ENCODE measurements at regions not wholly inside any gene's neighbourhood (a gene's known extent, or its start where the extent isn't known, plus 50 kb on each side); places are given as distances from the start of the nearest gene placed in this dataset.
A peak's percentile ranks its signal among the peaks of the same experiment; 100 is the strongest.

DNA sequence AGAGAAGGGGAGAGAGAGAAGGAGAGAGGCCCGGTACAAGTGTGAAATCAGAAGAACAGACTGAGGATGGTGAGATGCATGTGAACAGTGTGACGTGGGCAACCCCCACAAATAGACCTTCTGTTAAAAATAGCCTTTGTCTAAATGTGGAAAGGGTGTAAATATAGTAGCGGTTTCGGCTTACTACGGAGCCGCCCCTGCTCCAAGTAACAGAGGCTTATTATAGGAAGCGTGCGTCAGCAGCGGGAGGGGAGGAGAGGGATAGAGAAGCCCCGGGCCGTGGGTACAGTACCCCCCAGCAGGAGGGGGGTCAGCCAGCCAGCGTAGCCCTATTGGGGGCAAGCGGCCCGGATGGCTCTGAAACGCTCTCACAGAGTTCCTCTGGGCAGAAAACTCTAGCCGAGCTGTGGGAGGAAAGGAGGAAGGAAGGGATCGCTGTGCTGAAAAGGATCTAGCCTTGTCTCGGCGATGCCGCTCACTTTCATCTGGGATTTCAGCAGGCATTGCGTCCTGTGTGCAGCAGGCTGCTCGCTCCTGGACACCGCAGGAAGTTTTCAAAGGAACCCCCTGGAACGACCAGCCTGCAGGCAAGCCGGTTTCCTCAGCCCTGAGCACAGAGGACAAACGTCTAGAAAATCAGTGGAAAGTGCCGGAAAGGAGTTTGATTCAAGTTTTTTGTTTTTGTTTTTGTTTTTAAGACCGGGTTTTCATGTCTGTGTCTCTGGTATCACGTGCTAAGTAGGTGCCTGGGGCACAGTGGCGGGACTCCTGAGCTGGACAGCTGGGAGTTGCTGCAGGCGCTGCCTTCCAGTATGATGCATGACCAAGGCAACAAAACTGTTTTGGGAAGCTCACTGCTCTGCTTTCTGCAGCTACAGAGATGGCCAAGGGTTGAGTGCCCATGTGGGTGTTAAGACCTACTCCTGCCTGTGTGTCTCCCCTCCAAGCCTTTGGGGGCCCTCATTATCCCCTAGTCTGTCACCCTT is 146.6 kb downstream of the SEC61B start:
- Mint-ChIP-seq H3K4me1 (ENCODE audit: low read depth) (peaks cover 55% of the 10 kb centered on the region), H3K36me3 (ENCODE audit: low read depth) (no peaks in the 10 kb centered on the region), H3K27me3 (ENCODE audit: insufficient read depth) (no peaks in the 10 kb centered on the region; the same call in none of the 2 replicates), H3K4me3 (peak overlapping the region; percentile 79), H3K27ac (peak overlapping the region; percentile 81), H3K9me3 (no peaks in the 10 kb centered on the region)
- peak; percentile 67 for DNase-seq
- TF ChIP-seq, protein P1, sequence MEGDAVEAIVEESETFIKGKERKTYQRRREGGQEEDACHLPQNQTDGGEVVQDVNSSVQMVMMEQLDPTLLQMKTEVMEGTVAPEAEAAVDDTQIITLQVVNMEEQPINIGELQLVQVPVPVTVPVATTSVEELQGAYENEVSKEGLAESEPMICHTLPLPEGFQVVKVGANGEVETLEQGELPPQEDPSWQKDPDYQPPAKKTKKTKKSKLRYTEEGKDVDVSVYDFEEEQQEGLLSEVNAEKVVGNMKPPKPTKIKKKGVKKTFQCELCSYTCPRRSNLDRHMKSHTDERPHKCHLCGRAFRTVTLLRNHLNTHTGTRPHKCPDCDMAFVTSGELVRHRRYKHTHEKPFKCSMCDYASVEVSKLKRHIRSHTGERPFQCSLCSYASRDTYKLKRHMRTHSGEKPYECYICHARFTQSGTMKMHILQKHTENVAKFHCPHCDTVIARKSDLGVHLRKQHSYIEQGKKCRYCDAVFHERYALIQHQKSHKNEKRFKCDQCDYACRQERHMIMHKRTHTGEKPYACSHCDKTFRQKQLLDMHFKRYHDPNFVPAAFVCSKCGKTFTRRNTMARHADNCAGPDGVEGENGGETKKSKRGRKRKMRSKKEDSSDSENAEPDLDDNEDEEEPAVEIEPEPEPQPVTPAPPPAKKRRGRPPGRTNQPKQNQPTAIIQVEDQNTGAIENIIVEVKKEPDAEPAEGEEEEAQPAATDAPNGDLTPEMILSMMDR (IDR thresholded peaks at IDR 0.05) = no peak

DNA sequence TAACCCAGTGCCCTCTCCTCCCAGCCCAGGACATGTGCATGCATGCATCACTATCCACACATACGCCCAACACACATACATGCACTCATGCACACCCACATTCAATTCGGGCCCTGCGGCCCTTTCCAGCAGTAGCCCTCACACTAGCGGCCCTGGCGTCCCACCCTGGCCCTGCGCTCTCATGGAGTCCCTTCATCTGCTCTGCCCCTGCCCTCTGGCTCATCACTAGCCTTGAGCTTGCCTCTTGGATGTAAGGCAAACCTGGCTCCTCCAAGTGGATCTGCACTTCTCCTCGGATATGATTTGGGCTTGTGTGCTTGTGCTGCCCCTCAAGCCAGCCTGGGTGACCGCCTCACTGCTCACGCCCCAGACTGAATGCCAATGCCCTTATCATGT is 147.2 kb downstream of the SEC61B start:
- no peaks in the 10 kb centered on the region for H3K36me3 Mint-ChIP-seq (ENCODE audit: low read depth)

DNA sequence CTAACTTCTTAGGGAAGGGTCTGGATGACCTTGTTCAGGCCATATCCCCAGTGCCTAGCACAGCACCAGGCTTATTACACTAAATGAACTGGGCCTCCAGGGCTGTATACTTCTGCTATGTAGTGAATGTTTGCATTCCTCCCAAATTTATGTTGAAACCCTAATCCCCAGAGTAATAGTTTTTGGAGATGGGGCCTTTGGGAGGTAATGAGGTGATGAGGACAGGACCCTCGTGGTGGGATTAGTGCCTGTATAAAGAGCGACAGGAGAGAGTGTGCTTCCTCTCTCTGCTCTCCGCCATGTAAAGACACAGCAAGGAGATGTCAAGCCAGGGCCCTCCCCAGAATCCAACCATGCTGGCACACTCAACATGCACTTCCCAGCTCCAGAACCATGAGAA is 148.3 kb downstream of the SEC61B start:
- Mint-ChIP-seq H3K9me3 (no peaks in the 10 kb centered on the region), H3K27me3 (ENCODE audit: insufficient read depth) (no peaks in the 10 kb centered on the region; the same call in none of the 2 replicates), H3K27ac (no peak overlapping the region), H3K36me3 (ENCODE audit: low read depth) (no peaks in the 10 kb centered on the region), H3K4me3 (no peak overlapping the region), H3K4me1 (ENCODE audit: low read depth) (peaks cover 51% of the 10 kb centered on the region)
- TF ChIP-seq, protein P1 (IDR thresholded peaks at IDR 0.05) = no peak
- no peak for DNase-seq

More for the DNA sequence above, 147.2 kb downstream of the SEC61B start:
- DNase-seq = no peak
- TF ChIP-seq, protein P1 (IDR thresholded peaks at IDR 0.05) = no peak
- H3K27me3 Mint-ChIP-seq (ENCODE audit: insufficient read depth) = no peaks in the 10 kb centered on the region; the same call in none of the 2 replicates
- peaks cover 55% of the 10 kb centered on the region for H3K4me1 Mint-ChIP-seq (ENCODE audit: low read depth)
- H3K4me3 Mint-ChIP-seq = peak overlapping the region; percentile 79
- no peaks in the 10 kb centered on the region for H3K9me3 Mint-ChIP-seq
- peak overlapping the region; percentile 81; the same call in 1 of the 2 replicates for H3K27ac Mint-ChIP-seq

DNA sequence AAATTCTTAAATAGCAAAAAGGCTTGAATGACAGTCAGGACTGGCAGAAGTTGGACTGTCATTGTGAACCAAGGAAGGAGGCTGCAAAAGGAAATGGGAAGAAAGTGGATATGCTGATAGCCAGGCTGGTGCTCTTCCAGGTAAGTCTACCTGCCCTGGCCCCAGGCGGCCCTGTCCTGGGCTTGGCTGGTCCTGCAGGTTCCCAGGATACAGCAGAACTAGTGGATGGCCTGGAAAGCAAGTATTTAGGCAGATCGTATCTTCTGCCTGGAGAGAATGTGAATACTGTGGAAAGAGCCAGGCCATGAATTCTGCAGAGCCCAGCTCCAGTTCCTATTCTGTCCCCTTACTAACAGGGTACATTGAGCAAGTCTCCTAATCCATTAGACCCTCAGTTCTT is 149.3 kb downstream of the SEC61B start:
- DNase-seq = no peak
- no peak overlapping the region for H3K4me3 Mint-ChIP-seq
- no peaks in the 10 kb centered on the region; the same call in none of the 2 replicates for H3K27me3 Mint-ChIP-seq (ENCODE audit: insufficient read depth)
- no peaks in the 10 kb centered on the region for H3K36me3 Mint-ChIP-seq (ENCODE audit: low read depth)
- H3K9me3 Mint-ChIP-seq = no peaks in the 10 kb centered on the region
- TF ChIP-seq, protein P1 (IDR thresholded peaks at IDR 0.05) = no peak
- H3K4me1 Mint-ChIP-seq (ENCODE audit: low read depth) = peaks cover 49% of the 10 kb centered on the region
- no peak overlapping the region for H3K27ac Mint-ChIP-seq

DNA sequence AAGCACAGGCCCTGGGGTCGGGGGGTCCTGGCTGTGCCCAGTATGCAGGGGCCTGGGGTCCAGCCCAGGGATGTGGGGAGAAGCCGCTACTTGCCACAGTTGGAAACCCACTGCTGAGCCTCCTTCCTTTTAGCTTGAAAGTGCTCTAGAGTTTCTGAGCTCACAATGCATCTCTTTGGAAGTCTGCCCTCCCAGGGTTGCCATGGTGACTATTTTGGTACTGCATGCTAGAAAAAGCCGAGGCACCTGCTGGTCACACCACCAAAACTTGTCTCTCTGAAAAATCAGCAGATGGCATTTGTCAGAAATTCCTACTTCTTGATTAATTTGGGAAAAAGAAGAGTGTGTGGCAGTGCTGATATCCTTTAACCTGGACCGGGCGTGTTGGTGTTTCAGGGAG is 151.8 kb downstream of the SEC61B start:
- TF ChIP-seq, protein P1 (IDR thresholded peaks at IDR 0.05) = no peak
- H3K27me3 Mint-ChIP-seq (ENCODE audit: insufficient read depth) = no peaks in the 10 kb centered on the region; the same call in none of the 2 replicates
- peaks cover 37% of the 10 kb centered on the region for H3K4me1 Mint-ChIP-seq (ENCODE audit: low read depth)
- DNase-seq = no peak
- no peak overlapping the region for H3K4me3 Mint-ChIP-seq
- H3K27ac Mint-ChIP-seq = no peak overlapping the region
- no peaks in the 10 kb centered on the region for H3K9me3 Mint-ChIP-seq
- H3K36me3 Mint-ChIP-seq (ENCODE audit: low read depth) = no peaks in the 10 kb centered on the region
